ENCODE measurements at regions not wholly inside any gene's neighbourhood (a gene's known extent, or its start where the extent isn't known, plus 50 kb on each side); places are given as distances from the start of the nearest gene placed in this dataset.

- TF ChIP-seq, protein P1, sequence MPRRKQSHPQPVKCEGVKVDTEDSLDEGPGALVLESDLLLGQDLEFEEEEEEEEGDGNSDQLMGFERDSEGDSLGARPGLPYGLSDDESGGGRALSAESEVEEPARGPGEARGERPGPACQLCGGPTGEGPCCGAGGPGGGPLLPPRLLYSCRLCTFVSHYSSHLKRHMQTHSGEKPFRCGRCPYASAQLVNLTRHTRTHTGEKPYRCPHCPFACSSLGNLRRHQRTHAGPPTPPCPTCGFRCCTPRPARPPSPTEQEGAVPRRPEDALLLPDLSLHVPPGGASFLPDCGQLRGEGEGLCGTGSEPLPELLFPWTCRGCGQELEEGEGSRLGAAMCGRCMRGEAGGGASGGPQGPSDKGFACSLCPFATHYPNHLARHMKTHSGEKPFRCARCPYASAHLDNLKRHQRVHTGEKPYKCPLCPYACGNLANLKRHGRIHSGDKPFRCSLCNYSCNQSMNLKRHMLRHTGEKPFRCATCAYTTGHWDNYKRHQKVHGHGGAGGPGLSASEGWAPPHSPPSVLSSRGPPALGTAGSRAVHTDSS (tag by site-specific recombination; IDR thresholded peaks at IDR 0.05) = no peak
- TF ChIP-seq PRDM10 (tag by site-specific recombination; IDR thresholded peaks at IDR 0.05) (no peak), FEZF1 (tag by site-specific recombination; IDR thresholded peaks at IDR 0.05) (no peak), ZNF585B (tag by site-specific recombination; IDR thresholded peaks at IDR 0.05) (no peak), ZEB2 (tag by site-specific recombination; IDR thresholded peaks at IDR 0.05) (no peak)
- TF ChIP-seq, protein P2, sequence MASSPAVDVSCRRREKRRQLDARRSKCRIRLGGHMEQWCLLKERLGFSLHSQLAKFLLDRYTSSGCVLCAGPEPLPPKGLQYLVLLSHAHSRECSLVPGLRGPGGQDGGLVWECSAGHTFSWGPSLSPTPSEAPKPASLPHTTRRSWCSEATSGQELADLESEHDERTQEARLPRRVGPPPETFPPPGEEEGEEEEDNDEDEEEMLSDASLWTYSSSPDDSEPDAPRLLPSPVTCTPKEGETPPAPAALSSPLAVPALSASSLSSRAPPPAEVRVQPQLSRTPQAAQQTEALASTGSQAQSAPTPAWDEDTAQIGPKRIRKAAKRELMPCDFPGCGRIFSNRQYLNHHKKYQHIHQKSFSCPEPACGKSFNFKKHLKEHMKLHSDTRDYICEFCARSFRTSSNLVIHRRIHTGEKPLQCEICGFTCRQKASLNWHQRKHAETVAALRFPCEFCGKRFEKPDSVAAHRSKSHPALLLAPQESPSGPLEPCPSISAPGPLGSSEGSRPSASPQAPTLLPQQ (tag by site-specific recombination; IDR thresholded peaks at IDR 0.05) = no peak
These were observed 151.9 kb downstream of the LACC1 start (continued) for GRCh38 chr13:44031555-44031954.

DNA sequence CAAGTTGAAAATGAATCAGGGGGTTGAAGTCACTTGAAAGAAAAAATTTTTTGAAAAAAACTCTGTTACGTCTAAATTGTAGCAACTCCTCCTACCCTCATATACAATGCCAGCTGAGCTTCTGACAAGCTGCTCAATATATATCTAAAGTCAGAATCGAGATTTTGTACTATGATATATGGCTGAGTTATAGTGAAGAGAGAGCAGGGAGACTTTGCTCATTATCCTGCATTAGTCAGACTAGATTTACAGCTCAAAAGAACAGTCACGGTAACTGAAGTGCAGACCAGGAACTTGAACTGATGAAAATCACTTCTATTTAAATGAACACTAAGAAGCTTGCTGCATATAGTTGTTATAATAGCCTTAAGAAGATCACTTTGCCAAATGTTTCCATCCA is 153.1 kb downstream of the LACC1 start:
- ChIA-PET POLR2A (interaction anchor here (0.5 kb wide), 1 partner anchor 106 kb away, joined by 7 read pairs; no protein-coding TSS in a partner anchor), CTCF (interaction anchor here (0.6 to 1.0 kb wide), 4 partner anchors 13 to 124 kb away, joined by 3 read pairs; no protein-coding TSS in a partner anchor)
- Histone ChIP-seq H3K4me1 (ENCODE audit: control insufficient read depth, insufficient read depth, low read length) (no peaks in the 10 kb centered on the region), H3K4me3 (ENCODE audit: low read depth, low read length) (no peak overlapping the region), H3K27ac (ENCODE audit: extremely low read depth, low read depth, low read length) (no peak overlapping the region), H3K36me3 (ENCODE audit: control insufficient read depth in 2 of 2, insufficient read depth in 1 of 2, low read length in 2 of 2) (no peaks in the 10 kb centered on the region), H3K9me3 (ENCODE audit: control insufficient read depth, insufficient read depth, low read depth, low read length) (no peaks in the 10 kb centered on the region)
- TF ChIP-seq, protein P3, sequence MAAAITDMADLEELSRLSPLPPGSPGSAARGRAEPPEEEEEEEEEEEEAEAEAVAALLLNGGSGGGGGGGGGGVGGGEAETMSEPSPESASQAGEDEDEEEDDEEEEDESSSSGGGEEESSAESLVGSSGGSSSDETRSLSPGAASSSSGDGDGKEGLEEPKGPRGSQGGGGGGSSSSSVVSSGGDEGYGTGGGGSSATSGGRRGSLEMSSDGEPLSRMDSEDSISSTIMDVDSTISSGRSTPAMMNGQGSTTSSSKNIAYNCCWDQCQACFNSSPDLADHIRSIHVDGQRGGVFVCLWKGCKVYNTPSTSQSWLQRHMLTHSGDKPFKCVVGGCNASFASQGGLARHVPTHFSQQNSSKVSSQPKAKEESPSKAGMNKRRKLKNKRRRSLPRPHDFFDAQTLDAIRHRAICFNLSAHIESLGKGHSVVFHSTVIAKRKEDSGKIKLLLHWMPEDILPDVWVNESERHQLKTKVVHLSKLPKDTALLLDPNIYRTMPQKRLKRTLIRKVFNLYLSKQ (tag by site-specific recombination; IDR thresholded peaks at IDR 0.05; ENCODE audit: borderline replicate concordance) = no peak
- TF ChIP-seq, protein P4, sequence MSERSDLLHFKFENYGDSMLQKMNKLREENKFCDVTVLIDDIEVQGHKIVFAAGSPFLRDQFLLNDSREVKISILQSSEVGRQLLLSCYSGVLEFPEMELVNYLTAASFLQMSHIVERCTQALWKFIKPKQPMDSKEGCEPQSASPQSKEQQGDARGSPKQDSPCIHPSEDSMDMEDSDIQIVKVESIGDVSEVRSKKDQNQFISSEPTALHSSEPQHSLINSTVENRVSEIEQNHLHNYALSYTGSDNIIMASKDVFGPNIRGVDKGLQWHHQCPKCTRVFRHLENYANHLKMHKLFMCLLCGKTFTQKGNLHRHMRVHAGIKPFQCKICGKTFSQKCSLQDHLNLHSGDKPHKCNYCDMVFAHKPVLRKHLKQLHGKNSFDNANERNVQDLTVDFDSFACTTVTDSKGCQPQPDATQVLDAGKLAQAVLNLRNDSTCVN (tag by site-specific recombination; optimal IDR thresholded peaks at IDR 0.05) = no peak
- TF ChIP-seq, protein P1 (tag by site-specific recombination; IDR thresholded peaks at IDR 0.05) = no peak
- TF ChIP-seq ZBTB7A (tag by site-specific recombination; IDR thresholded peaks at IDR 0.05; ENCODE audit: low read depth) (no peak), ZNF610 (tag by site-specific recombination; IDR thresholded peaks at IDR 0.05; ENCODE audit: borderline replicate concordance) (no peak), ZNF664 (tag by site-specific recombination; IDR thresholded peaks at IDR 0.05) (no peak), TRIM28 (IDR thresholded peaks at IDR 0.05; ENCODE audit: borderline replicate concordance, low read length) (no peak), SCRT2 (tag by site-specific recombination; IDR thresholded peaks at IDR 0.05) (no peak), HOXC10 (CRISPR knock-in tag; IDR thresholded peaks at IDR 0.05) (no peak), ZNF211 (tag by site-specific recombination; IDR thresholded peaks at IDR 0.05; ENCODE audit: low read depth) (no peak)
